HL-60 (cell line): ENCODE measurements at regions not wholly inside any gene's neighbourhood (a gene's known extent, or its start where the extent isn't known, plus 50 kb on each side); places are given as distances from the start of the nearest gene placed in this dataset.

Source experiments
- CTCF ChIP-seq: IDR thresholded peaks from one replicate; pipeline ENCODE4 v1.5.1; 2011; ENCODE audit warnings: low read length, control low read depth, inconsistent platforms; ENCODE audit not compliant: insufficient read depth
- POLR2AphosphoS5 ChIP-seq: IDR thresholded peaks from 2 replicates; pipeline ENCODE4 v1.6.1; 2012; ENCODE audit warnings: low read depth

GRCh38 chr2:9089831-9090230 is 86.3 kb upstream of the MBOAT2 start:
- TF ChIP-seq CTCF (no peak), POLR2AphosphoS5 (no peak)
